Kidney glomerular epithelial cell (primary cell): ENCODE measurements at regions not wholly inside any gene's neighbourhood (a gene's known extent, or its start where the extent isn't known, plus 50 kb on each side); places are given as distances from the start of the nearest gene placed in this dataset.
A peak's percentile ranks its signal among the peaks of the same experiment; 100 is the strongest.

Experiments used
- DNase-seq: peaks from one replicate; lab custom pipeline; 2025; lab: John Stamatoyannopoulos, UW

GRCh38 chr18:56127322-56128099, 510.9 kb downstream of the TXNL1 start:
- DNase-seq = no peak

GRCh38 chr18:56124186-56124585, 514.2 kb downstream of the TXNL1 start:
- peak; percentile 2 for DNase-seq

DNA sequence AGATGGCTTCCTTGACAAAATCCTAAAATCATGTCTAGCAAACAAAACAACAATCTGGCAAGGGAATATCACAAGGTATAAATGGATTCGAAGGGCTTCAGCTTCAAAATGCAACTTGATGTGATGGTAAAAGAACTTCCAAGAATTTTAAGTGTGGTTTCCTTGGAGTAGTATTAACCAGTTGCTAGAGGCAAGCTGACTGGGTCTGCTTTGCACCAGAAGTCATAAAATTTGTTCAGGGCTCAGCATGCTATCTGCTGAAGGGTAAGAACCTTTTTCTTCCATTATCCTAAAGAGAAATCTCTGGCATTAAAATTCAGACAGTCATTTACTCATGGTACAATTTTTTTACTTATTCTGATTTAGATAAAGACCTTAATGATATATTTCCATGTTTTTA, 516.7 kb downstream of the TXNL1 start:
- DNase-seq = no peak

DNA sequence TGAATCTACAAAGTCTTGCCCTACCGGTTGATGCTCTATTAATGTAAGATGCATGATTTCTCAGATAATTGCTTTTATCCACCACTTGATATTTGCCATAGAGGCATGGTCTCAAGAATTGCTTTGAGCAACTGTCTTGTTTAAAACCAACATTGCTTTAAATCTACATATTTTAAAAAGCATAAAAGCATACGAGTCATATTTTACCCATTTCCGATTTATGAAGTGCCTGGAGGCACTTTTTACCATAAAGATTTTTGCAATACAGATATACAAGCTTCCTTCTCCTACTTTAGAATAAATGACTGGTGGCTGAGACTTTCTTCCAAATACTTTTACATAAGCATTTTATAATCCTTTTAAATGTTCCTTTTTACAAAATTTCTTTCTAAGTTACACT, 517.6 kb downstream of the TXNL1 start:
- DNase-seq = no peak

GRCh38 chr18:56119681-56120080, 518.7 kb downstream of the TXNL1 start:
- no peak for DNase-seq

DNA sequence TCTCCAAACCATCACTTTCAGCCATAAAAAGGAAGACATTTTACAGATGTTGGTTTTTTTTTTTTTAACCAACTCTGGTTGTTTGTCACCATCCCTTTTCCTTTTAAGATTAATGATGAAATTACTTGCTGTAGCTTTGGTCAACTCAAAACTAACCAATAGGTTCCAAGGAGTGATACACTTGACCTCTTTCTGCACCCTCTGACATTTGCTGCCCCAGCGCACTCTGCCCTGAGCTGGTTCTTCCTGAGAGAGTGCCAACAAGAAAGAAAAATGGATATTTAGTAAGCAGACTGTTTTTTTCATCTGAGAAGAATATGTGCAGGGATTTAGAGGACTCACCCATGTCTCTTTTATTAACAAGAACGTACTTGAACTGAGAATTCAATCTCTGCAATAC, 520.0 kb downstream of the TXNL1 start:
- DNase-seq = no peak

DNA sequence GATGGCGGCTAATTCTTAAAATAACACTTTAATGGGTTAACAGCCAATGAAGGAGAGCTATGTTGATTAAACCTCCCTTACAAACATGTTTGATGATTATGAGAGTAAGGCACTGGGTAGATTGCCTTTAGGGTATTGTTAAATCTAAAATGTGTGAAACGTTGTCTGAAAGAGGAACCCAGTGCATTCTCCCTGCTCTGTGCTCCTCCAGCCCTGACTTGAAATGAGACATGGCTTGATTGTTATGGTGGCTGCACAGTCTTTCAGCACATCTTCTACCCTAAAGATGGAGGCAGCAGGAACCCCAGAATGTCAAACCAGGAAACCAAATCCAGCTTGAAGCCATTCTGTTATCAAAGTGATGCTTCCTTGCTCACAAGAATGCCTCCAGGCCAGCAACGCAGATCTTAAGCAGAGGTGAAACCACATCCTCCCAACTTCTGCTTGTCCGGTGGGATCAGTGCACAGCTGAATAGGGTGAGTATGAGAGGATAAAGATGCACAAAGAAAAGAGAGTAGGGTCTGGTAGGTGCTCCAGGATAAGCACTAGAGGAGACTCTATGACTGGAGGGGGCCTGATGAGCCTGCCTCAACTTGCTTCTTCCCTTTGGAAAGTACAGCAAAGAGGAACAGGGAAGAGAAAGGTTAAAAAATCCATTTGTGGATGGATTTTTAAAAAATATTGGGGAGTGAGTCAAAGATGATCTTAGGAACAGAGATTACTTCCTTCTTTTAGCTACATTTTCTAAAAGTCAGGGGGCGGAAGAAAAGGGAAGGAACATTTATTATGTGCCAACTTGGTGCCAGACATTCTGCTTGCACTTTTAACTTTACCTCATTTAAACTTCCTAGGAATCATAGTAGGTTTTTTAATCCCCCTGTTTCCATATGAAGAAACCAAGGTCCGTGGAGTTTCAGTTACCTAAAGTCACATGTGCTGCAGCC, 523.0 kb downstream of the TXNL1 start:
- no peak for DNase-seq

DNA sequence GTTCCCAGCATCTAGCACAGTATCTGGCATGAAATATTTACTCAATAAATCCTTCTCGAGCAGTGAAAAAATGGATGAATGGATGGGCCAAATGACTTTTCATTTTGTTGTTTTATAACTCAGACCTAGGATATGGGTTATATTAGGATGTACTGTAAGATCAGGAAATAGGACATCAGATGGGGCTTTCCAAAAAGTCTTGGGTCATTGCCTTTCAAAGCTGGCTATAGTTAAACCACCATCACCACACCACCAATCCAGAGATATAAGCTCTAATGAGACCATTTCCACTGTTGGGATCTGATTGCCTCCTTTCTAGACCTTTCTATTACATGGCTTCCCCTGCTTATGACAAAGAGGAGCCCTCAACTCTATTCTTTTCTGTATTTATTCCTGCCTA, 525.0 kb upstream of the TCF4 start:
- DNase-seq = no peak

GRCh38 chr18:56112013-56112749, 524.2 kb upstream of the TCF4 start:
- no peak for DNase-seq

- no peak for DNase-seq
Measured at GRCh38 chr18:56109757-56110156, 521.8 kb upstream of the TCF4 start.

DNA sequence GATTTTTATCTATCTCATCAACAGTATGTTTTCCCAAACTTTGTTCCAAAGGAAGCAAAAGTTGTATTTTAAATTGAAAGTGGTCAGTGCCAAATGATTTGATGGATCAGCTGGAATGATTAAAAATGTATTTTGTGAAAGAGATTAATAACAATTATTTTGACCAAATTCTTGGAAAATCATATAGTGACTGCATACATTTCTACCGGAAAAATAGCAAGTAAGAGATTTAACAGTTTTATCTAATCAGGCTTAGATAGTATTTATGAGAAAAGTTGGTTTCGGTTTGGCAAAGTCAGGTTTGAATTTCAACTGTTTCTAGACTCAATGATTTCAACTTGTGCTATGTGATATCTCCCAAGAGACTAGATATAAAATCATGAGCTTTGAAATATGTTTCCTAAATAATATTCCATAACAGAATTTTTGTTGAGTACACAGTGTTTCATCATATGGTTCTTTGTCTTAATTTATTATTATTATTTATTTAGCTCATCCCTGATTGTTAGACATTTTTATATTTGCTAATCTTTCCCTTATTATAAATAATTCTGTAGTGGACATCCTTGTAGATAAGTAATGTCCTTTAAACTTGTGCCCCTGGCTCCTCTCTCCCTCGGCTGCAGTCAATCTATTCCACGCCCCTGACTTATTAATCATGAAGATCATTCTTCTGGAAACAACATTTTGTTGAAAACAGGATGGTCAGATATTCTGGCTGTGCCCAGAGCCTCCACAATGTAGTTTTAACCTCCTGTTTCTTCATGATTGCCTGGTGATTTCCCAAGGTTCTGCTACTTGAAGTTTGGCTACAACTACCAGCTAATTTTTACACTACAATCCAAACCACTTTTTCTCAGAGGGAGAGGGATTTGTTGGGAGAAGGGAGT, 520.7 kb upstream of the TCF4 start:
- DNase-seq = no peak

DNA sequence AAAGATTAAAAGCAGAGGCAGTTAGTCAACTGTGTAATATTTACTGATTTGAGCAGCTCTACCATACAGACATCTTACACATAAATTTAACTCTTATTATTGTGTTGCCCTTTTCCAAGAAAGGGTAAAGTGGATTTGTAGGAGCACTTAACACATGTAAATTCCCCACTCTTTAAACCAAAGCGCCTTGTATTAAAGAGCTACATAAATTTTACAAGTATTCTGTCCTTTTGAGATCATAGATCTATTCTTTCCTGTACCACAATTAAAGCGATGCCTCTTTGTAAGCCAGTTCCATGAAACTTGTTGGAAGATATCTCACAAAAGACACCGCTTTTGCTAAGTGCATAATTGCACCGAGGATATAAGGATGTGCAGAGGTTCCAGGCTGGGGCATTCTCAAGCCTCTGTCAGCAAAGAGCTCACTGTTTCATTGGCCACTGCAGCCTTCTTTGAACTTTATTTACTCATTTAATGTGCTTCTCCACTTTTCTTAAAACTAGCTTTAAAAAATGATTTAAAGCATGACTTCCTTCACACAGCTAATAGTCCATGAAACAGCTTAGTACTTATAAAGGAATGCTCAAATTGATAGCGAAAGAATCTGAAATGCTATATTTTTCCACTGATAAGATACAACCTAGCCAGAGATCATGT, 520.0 kb upstream of the TCF4 start:
- DNase-seq = no peak

GRCh38 chr18:56100090-56100722, 512.2 kb upstream of the TCF4 start:
- DNase-seq = no peak

- no peak for DNase-seq
Measured at GRCh38 chr18:56097621-56098020, 509.6 kb upstream of the TCF4 start.

- no peak for DNase-seq
Measured at GRCh38 chr18:56096861-56097260, 508.9 kb upstream of the TCF4 start.

DNA sequence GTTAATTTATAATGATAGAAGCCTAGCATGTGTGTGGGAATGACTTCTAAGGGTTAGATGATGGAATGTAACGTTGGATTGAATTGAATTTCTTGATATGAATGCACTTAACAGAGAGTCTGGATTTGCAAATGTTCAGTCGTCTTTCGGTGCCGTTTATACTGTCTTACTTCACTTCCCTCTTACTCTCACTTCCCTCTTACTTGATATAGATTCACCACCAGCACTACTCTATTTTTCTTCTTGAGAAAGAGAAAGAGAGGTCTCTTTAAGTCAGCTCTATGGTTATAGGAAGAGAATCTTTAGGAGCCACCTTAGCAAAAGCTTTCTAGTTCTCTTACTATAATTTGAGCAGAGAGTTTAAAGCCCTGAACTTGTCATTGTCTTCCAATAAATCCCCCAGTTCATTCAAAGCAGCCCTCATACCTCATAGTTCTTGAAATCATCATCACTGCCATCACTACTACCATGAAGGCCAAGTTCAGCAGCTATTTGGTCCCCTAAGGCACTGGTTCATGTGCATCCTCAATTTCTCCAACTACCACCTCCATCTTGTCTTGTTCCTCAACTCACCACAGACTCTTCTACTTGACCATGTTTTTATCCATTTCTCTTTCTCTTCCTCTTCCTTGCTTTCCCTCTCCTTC, 501.7 kb upstream of the TCF4 start:
- no peak for DNase-seq

- DNase-seq = no peak
Measured at GRCh38 chr18:56086786-56087185, 498.8 kb upstream of the TCF4 start.

GRCh38 chr18:56086176-56086575, 498.2 kb upstream of the TCF4 start:
- DNase-seq = no peak

DNA sequence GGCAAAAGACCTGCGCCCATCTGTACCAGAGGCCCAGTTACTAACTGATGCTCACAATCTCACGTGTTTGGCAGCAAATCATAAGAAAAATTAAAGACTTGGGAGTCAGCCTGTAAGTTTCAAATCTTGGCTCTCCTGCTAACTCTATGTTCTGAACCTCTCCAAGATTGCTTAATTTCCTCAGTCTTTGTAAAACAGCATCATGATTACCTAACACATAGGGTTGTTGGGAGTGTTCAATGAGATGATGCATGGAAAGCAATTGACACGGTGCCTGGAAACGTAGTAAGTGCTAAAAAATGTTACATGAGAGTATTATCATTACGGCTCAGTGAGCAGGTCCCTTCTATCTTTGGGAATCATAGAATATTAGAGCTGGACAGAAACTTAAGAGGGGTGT, 497.6 kb upstream of the TCF4 start:
- no peak for DNase-seq
